AG20443 (cell line): ENCODE measurements at regions not wholly inside any gene's neighbourhood (a gene's known extent, or its start where the extent isn't known, plus 50 kb on each side); places are given as distances from the start of the nearest gene placed in this dataset.

ENCODE experiments used
- DNase-seq: peaks from one replicate; pipeline ENCODE4 v3.0.0; 2012; ENCODE audit warnings: low spot score, mixed read lengths

- no peak for DNase-seq
Measured at GRCh38 chr12:111038941-111039340, 118.6 kb upstream of the MYL2 start.

- no peak for DNase-seq
Measured at GRCh38 chr12:111038077-111038476, 117.7 kb upstream of the MYL2 start.

GRCh38 chr12:111037047-111037446 is 116.7 kb upstream of the MYL2 start:
- no peak for DNase-seq

GRCh38 chr12:111035578-111036301 is 115.4 kb upstream of the MYL2 start:
- no peak for DNase-seq

- no peak for DNase-seq
Measured at GRCh38 chr12:111034886-111035577, 114.7 kb upstream of the MYL2 start.

GRCh38 chr12:111034083-111034885 is 113.9 kb upstream of the MYL2 start, which contains the start of gene CUX2:
TSS of gene CUX2 (plus strand) at chr12:111034165.
- no peak for DNase-seq

GRCh38 chr12:111033281-111034082 is 113.1 kb upstream of the MYL2 start:
- DNase-seq = no peak

- DNase-seq = no peak
Measured at GRCh38 chr12:111032591-111032919, 112.2 kb upstream of the MYL2 start.

- no peak for DNase-seq
Measured at GRCh38 chr12:111031916-111032590, 111.7 kb upstream of the MYL2 start.

- no peak for DNase-seq
Measured at GRCh38 chr12:111030800-111031199, 110.4 kb upstream of the MYL2 start.

- no peak for DNase-seq
Measured at GRCh38 chr12:111029732-111030131, 109.4 kb upstream of the MYL2 start.

- no peak for DNase-seq
Measured at GRCh38 chr12:111029305-111029704, 108.9 kb upstream of the MYL2 start.

GRCh38 chr12:111028830-111029229 is 108.5 kb upstream of the MYL2 start:
- DNase-seq = no peak

GRCh38 chr12:111027431-111027830 is 107.1 kb upstream of the MYL2 start:
- DNase-seq = no peak

- no peak for DNase-seq
Measured at GRCh38 chr12:111025792-111026430, 105.5 kb upstream of the MYL2 start.

- DNase-seq = no peak
Measured at GRCh38 chr12:111025301-111025700, 104.9 kb upstream of the MYL2 start.

- DNase-seq = peak; percentile 70
Measured at GRCh38 chr12:111024205-111024801, 103.9 kb upstream of the MYL2 start.

- DNase-seq = no peak
Measured at GRCh38 chr12:111022386-111022785, 102.0 kb upstream of the MYL2 start.

- no peak for DNase-seq
Measured at GRCh38 chr12:111014547-111014946, 94.2 kb upstream of the MYL2 start.

GRCh38 chr12:111012918-111013317 is 92.5 kb upstream of the MYL2 start:
- no peak for DNase-seq
